ENCODE measurements at regions not wholly inside any gene's neighbourhood (a gene's known extent, or its start where the extent isn't known, plus 50 kb on each side); places are given as distances from the start of the nearest gene placed in this dataset.
"Not testable (repeated sequence)": the region's sequence is repeated elsewhere in the genome, so short reads cannot be mapped to it uniquely, and the experiment has no call there.

DNA sequence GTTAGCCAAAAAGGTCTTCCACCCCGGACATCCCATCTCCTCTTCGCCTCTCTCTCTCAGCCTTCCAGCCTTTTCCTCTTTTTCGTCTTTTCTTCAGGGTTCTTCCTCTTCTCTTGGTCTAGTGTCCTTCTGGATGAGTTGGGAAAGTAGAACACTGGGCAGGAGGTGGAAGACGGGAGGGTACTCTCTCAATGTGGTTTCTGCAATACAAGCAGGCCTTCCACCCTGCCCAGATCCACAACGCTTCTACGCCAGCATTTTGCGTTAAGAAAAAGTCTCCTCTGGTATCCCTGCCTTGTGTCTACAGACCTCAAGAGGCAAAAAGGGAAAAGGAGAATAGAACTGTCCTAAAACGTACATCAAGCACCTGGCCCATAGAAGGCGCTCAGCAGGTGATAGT lies 587.8 kb downstream of the BNC2 start:
- no peak for DNase-seq

DNA sequence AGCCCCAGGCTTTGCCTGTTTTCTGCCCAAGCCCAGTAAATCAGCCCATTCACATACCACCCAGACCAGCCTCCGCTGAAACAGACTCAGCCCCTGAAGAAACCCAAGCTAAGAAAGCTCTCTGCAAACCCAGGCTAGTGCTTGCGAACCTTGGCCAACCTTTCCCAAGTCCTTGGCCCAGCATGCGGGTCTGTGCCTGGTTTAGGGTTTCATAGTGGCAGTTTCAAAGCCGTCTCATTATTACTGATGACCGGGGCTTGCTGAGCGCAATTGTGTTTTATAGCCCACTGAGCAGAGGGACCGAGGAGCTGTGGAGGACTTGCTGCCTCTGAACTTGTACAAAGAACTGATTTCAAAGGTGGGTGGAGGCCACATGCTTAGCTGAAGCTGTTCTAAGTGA lies 584.3 kb downstream of the BNC2 start:
- no peak for DNase-seq

DNA sequence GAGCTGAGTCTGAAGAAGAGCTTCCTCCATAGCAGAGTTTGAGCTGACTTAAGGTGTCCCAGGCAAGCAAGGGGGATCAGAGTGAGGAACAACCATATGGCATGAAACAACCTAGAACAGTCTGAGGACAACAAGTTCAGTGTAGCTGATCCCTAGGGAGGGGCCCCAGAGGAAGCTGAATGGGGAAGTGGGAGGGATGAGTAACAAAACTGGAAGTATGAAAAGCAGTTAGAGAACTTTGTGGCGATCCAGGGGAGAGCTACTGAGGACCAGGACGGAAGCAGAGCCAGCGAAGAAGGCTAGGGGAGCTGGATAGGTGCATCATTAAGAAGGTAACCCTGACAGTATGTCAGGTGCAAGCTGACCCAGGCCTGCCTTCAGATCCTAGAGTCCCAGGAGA lies 580.8 kb downstream of the BNC2 start:
- no peak for DNase-seq

DNA sequence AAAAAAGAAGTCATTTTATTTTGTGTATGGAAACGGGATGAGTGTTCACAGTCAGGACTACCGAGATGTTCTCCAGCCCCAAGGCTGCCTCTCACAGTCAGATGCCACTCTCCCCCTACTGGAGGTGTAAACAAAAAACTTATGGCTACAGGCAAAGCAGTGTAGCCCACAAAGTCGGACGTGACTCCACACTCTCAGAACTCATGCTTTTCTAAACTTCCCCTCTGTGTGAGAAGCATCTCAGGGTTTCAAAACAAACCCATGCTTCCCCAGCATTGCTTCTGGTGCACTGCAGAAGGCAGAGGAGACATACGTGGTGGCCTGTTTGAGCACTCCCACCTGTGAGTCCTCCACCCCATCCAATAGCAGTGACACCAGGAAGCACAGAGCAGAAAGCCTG lies 580.3 kb downstream of the BNC2 start:
- DNase-seq: no peak

DNA sequence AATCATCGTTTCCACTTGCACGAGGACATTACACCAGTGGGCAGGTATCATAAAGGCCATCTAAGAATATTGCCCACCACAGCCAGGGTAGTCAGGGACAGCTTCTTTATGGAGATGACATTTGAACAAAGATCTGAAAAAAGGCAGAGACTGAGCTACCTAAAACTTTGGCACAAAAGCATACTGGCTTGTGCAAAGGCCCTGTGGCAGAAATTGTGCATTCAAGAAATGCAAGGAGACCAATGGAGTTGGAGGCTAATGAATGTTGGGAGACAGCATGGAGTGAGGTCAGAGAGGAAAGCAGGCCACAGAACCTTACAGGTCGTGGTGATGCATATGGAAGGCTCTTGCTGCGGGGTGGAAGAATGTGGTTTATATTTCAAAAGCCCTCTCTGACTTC lies 578.5 kb downstream of the BNC2 start:
- DNase-seq: no peak

DNA sequence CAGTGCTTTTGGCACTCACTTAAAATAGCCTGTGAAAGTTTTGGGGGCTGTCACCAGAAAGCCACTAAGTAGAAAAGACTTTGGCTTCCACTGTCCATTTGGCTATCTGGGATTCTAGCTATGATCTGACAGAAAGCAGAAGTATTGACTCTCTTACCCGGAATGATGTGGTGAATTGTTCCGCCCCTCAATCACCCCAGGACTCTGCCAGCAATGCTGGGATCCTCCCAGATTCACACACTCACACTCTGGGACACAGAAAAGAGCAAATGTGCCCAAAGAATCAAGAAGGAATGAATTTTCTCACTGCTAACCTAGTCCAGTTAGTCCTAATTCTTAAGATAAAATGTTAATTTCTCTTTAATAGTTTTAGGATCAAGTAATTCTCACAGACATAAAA lies 576.9 kb downstream of the BNC2 start:
- no peak for DNase-seq

DNA sequence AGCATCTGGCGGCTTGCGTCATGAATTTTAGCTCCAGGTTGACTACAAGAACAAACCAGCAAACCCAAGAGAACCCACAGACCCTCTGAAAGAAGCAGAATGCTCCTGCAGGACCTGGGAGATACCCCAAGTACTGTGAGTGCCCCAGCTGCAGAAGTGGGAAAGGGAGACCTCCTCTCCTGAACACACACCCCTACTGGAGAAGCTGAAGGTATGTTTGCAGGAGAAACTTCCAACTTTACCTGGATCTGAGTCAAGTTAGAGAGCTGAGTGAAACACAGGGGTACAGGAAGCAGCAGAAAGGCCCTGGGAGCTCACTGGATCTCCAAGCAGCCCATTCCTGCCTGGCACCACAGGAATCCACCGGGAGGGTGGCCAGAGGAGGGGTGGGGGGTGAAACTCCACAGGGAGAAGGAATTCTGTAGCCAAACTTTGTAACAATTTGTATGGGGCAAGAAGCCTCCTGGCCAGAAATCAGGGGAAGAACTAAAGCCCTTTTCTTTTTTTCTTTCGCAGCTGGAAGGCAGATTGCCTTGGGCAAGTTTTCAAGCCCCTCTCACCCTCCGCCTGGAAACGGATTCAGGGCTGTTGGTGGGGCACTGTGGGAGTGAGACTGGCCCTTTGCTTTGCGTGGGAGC lies 576.2 kb downstream of the BNC2 start:
- no peak for DNase-seq

DNA sequence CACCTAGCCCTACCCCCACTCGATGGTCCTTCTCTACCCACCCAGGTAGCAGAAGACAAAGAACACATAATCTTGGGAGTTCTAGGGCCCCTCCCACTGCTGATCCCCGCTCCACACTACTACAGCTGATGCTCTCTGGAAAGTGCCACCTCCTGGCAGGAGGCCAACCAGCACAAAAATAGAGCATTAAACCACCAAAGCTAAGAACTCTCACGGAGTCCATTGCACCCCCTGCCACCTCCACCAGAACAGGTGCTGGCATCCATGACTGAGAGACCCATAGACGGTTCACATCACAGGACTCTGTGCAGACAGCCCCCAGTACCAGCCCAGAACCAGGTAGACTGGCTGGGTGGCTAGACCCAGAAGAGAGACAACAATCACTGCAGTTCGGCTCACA lies 575.5 kb downstream of the BNC2 start:
- not testable (repeated sequence) for DNase-seq

DNA sequence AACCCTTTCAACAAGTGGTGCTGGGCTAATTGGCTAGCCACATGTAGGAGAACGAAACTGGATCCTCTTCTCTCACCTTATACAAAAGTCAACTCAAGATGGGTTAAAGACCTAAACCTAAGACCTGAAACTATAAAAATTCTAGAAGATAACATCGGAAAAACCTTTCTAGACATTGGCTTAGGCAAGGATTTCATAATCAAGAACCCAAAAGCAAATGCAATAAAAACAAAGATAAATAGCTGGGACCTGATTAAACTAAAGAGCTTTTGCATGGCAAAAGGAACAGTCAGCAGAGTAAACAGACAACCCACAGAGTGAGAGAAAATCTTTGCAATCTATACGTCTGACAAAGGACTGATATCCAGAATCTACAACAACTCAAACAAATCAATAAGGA lies 571.1 kb downstream of the BNC2 start:
- not testable (repeated sequence) for DNase-seq

DNA sequence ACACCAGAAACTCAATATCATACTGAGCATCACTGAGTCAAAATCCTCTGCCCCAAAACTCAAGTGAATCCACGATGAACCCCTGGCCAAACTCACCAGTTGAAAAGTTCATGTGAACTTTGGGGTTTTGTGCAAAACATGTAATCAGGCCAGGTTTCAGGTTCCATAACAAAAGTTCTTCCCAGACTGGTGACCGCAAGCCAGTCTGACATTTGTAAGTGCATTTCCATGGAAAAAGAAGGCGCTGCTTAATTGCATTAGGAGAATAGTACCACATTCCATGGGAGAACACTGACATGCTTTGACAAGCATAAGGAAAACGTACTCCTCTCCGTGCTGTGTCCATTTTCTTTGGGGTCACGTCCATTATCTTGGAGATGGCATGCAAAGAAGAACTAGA lies 567.0 kb downstream of the BNC2 start:
- DNase-seq: no peak

DNA sequence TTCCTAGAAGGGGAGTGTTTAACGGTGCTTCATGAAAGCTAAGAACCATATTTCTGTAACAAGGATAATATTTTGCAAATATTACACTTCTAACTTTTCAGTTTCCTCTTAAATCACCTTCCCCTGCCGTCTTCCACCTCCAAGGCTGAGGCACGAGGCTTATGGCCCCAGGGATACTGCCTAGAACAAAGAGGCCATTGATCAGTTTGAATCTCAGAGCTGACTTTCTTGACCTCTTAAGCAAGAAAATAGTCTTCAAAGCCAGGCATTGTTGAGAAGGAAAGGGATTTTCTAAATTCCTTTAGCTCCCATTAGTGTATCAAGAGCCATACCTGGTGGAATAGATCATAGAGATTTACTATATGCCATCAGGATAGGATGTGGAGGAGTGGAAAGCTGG lies 566.2 kb downstream of the BNC2 start:
- no peak for DNase-seq

DNA sequence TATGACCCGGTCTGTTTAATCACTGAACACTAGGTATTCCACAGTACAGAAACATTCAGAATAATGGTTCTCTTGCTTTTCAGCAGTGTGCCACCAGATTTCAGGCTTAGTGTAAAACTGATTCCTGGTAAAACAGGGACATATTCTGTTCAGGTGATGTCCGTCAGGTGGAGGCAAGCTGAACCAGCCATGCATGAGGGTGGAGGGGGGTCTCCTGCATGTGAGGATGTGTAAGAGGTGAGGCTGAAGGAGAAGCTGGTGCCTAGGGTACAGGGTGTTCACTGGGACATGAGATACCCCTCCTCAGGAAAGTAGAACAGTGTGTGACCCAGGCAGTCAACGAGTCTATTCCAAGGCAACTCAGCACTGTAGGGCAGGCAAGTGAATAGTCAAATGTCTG lies 563.9 kb downstream of the BNC2 start:
- no peak for DNase-seq

DNA sequence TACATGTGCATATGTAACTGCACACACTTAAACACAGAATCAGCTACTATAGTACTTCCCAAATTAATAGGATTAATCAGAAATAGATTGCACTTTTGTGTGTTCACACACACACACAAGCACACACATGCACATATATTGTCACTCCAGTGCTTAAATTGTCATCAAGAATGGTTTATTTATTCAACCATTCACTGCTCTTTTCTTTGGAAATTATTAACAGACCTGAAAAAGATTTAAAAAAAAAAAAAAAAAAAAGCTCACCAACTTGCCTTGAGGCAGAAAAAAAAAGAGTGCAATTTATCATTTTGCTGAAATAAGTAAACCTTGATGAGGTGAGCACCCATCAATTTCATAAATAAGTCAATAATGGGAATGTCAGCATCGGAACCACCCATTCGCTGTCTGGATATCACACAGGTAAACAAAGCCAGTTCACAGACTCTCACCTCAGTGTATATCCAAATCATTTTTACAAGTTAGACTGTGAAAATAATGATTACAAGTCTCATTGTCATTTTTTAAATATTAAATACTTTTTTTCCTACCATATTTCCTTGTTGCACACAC lies 562.8 kb downstream of the BNC2 start:
- DNase-seq: no peak

DNA sequence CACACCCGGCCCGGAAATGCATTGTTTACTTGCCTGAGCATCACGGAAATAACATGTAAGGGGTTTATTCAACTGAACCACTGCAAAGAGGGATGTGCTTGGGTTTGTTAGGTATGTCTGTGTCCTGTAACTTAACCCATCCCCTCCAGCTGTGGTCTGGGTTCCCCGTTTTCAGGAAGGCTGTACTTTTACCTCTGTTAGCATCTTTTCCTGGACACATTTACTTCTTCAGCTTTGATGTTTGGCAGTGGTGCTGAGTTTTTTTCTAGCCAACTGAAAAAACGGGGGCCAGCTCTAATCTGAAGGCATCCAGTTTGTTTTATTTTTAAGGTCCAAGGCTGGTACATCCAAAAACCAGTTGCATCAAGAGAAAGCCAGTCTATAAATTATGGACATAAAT lies 561.8 kb downstream of the BNC2 start:
- no peak for DNase-seq

DNA sequence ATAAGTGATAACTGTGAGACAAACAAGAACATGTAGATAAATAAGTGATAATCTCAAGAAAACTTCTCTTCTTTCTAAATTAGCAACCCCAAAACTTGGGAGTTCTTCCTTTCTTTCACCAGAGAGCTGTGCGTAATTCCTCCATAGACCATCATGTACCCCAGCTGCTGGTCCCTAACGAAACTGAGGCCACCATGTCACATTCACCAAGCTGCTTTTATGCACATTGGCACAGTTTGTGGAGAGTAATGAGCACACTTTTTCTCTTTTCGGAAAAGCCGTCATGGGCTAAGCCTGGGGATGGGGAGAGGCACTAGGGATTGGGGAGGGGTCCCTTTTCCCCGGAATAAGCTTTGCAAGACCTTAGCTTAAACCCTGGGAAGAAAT lies 561.4 kb downstream of the BNC2 start:
- DNase-seq: no peak

DNA sequence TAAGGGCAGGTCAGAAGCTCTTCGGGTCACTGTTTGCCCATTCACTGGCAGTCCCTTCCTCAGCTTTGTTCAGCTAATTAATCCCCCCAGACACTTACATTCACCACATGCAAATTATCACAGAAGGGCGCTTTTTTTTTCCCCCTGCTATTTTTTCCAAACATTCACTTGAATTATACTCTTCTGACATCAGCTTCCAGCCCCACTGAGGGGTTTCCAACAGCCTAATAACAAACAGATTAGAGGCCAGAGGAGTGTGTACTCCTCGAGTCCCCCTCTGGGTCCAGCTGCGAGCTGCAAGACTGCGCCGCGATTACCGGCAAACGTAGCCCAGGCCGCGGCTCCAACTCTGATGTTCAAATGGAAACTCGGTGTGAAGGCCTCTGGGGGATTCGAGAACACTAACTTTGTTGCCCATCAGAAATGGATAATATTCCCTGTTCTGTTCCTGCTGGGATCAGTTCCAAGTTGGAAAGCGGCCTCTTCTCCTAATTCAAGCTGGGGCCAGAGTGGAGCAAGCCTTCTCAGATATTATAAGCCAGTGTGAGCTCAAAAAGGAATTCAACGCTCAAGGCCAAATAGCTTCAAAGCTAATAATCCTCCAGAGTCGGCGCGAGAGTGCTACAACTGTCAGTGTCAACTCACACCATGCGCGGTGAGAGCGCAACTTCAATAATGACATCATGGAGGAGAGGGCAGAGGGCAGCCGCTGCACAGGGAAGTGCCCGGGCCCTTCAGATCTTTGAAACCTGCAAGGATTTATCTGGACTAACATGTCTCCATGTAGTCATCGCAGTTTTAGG lies 560.8 kb downstream of the BNC2 start:
- no peak for DNase-seq

DNA sequence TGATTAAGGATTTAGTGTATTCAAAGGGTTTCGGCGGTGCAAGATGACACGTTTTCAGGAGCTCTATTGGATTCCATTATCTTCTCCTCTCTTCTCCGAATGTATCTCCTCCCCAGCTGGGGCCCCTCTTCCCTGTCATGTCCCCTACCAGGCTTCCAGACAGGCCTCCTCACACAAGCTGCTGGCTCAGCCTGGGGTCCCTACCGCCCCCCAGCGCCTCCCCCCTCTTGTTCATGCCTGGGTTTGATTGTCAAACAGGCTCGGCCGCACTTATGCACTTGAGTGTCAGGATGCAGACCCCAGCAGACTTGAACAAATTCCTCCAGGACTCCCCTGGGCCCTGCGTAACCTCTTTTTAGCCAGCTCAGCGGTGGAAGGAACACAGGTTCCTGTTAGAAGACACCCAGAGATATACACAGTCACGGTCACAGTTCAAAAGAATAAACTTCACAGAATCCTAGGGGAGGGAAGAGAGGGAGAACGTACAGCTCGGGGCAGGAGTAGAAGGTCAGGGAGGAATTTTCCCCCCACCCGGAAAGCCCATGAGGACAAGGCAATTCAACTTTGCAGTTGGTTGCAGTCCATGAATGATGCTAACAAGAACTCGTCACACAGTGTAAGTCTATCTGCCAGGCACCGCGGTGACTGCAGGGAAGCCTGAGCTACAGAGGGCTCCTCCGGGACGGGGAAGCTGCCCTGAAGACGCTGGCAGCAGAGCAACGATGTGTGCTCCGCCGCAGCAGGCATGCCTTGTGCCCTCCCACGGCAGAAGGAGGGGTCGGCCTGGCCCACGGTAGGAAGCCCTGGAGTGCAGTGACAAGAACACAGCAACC lies 560.0 kb downstream of the BNC2 start:
- no peak for DNase-seq

DNA sequence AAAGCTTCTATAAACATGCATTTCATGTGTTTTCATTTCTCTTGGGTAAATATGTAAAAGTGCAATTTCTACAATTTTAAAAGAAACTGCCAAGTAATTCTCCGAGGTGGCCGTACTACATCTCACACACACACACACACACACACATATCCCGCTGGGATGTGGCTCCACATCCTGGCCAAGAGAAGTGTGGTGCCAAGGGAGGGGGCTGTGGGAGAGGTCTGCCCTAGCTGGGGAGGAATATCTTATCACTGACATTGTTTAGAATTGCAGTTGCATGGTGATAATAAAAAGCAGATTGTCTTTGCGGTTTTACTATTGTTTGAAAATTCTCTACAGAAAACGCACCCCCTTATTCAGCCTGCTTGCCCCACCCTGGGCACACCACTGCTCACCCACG lies 558.4 kb downstream of the BNC2 start:
- DNase-seq: no peak

DNA sequence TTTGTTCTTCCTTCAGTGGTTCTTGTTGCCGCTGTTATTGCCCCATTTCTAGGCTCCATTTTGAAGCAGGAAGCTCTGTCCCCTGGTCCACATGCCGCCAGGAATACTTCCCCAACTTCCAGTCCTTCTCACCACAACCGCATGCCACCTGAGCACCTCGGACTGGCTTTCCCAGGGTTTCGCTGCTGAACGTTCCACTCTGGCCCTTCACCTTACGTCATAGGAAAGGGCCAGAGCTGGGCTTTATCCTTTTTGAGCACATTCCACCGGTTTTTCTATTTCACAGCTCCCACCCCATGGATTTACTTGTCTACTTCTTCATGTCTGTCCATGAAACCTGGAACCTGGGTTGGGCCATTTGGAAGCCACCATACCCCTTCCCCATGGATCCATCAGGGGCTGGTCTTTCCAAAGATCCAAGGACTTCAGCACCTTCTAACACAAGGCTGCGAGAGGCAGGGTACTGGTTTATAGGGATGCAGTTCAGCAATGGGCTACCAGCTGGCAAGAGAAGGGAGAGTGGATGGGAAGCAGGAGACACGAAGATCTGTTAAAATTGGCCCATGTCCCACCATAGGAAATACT lies 557.4 kb downstream of the BNC2 start:
- DNase-seq: no peak

DNA sequence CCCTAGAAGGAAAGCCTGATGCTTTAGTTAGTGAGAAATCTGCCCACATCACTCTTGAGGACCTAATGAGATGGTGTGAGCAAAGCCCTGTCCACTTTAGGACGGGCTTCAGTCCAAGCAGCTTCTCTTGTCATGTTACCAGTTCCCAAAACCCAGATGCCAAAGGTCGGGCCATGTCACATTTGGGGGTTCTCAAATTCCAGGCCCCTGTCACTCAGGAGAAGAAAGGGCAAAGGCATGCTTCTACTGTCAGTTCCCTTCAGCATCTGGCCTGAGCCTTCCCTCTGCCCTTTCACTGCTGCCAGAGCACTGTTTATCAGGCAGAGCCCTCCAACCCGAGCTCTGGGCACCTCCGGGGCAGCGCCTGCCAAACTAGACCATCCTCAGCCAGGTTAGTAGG lies 556.0 kb downstream of the BNC2 start:
- DNase-seq: no peak

DNA sequence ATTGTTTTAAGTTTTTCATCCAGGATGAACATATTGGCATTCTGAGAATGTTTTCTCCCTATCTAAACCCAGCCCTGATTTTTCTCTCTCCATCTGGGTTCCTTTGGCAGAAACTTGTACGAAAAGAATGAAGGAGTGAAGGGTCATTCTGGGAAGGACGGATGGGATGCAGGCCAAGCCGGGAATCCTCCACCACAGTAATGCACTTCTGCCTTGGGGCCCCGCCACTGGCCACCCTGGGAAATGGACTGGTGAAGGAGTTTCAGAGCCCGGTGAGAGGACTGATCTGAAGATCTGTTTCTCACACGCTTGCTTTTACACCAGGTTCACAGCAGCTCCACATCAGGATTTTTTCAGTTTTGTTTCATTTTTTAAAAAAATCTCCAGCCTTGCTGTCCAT lies 554.8 kb downstream of the BNC2 start:
- DNase-seq: no peak

DNA sequence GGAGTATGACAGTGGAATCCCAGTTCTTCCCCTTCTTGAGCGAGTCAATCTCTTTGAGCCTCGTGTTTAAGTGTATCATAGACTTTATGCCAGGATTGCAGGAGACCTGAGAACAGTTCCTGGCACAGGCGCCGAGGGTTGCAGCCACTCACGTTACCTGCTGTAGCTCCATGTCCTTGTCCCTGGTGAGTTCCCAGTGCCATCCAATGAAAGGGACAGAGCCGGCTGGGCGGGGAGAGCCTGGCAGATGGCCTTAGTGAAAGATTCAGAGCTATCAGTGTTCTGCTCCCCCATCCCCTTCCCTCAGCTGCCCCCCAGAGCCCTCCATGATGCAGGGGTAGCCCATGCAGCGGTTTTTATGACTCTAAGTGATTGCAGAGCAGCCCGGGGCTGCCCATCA lies 554.0 kb downstream of the BNC2 start:
- DNase-seq: no peak
